ENCODE measurements at regions not wholly inside any gene's neighbourhood (a gene's known extent, or its start where the extent isn't known, plus 50 kb on each side); places are given as distances from the start of the nearest gene placed in this dataset.

DNA sequence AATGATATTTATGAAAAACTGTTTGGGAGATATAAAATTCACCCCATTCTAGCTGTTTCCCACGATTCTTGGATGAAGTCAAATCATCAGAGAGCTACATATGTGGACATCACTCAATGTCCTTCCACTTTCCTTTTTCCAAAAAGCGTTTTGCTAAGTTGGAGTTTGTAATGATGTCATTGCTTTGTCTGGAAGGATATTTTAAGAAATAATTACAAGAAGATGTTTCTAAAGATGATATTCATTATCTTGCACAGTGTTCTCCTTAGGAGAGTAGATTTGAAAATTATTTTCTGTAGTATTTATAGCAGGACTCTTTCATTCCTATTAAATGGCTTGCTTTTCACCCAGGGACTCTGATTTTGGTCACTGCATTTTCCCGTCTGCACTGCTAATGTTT, 851.2 kb downstream of the EFNB2 start:
- Histone ChIP-seq H3K4me1 (ENCODE audit: insufficient read depth, low read length) (no peaks in the 10 kb centered on the region), H3K9me2 (replicated peaks; ENCODE audit: low read length) (no peaks in the 10 kb centered on the region), H3K4me2 (ENCODE audit: low read length) (no peak overlapping the region), H3K4me3 (ENCODE audit: low read length) (no peak overlapping the region), H4K20me1 (ENCODE audit: low read length) (no peaks in the 10 kb centered on the region), H3K79me2 (ENCODE audit: low read length) (no peaks in the 10 kb centered on the region), H3K36me3 (ENCODE audit: low read depth, low read length) (no peaks in the 10 kb centered on the region), H3F3A (ENCODE audit: low read length, unreplicated experiment) (no peaks in the 10 kb centered on the region), H3K27me3 (ENCODE audit: low read length) (no peaks in the 10 kb centered on the region), H3K9me3 (ENCODE audit: low read length) (no peaks in the 10 kb centered on the region), H3K9ac (ENCODE audit: low read length) (no peak overlapping the region), H3K27ac (ENCODE audit: low read length) (no peak overlapping the region), H2AFZ (ENCODE audit: low read length) (no peak overlapping the region)
- ChIA-PET CTCF (no interaction called here), POLR2A (ENCODE audit: unreplicated experiment) (interaction anchor here (0.6 kb wide), 1 partner anchor 1090 kb away, joined by 5 read pairs; no protein-coding TSS in a partner anchor)
- TF ChIP-seq, protein P1, sequence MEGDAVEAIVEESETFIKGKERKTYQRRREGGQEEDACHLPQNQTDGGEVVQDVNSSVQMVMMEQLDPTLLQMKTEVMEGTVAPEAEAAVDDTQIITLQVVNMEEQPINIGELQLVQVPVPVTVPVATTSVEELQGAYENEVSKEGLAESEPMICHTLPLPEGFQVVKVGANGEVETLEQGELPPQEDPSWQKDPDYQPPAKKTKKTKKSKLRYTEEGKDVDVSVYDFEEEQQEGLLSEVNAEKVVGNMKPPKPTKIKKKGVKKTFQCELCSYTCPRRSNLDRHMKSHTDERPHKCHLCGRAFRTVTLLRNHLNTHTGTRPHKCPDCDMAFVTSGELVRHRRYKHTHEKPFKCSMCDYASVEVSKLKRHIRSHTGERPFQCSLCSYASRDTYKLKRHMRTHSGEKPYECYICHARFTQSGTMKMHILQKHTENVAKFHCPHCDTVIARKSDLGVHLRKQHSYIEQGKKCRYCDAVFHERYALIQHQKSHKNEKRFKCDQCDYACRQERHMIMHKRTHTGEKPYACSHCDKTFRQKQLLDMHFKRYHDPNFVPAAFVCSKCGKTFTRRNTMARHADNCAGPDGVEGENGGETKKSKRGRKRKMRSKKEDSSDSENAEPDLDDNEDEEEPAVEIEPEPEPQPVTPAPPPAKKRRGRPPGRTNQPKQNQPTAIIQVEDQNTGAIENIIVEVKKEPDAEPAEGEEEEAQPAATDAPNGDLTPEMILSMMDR (conservative IDR thresholded peaks at IDR 0.05; ENCODE audit: low read depth, low read length): no peak
- no peak for TF ChIP-seq EZH2 (IDR thresholded peaks at IDR 0.05; ENCODE audit: low read length, unreplicated experiment)
- no peak for TF ChIP-seq EZH2phosphoT487 (IDR thresholded peaks at IDR 0.05; ENCODE audit: borderline replicate concordance, low read length)
- intact Hi-C loops (cut with micrococcal nuclease): no loop called here
- ATAC-seq (no peak), DNase-seq (no peak)
- BruUV-seq (replicated peaks): no TSS peak

DNA sequence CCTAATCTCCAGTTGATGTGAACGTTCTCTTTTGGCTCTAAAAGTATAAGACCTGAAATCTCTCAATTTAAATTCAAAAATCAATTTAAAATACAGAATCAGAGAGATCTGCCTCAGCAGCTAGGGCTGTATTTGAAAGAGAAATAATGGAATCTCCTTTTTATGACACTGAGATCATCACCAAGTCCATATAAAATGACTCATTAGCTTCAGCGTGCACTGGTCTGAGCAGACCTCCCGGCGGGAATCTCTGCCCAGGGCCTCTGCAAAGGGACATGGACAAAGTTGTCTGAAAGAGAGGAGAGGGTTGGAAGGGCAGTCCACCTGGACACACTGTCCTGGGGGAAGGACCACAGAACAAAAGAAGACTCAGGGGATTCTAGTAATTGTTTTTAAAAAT, 855.6 kb downstream of the EFNB2 start:
- ATAC-seq (no peak; the same call in 1 of the 2 replicates), DNase-seq (peak; percentile 17)
- no peaks in the 10 kb centered on the region for H3K79me2 ChIP-seq (ENCODE audit: low read length)
- no peak overlapping the region for H3K4me3 ChIP-seq (ENCODE audit: low read length)
- CTCF ChIA-PET: no interaction called here
- no peak overlapping the region for H2AFZ ChIP-seq (ENCODE audit: low read length)
- H3F3A ChIP-seq (ENCODE audit: low read length, unreplicated experiment): no peaks in the 10 kb centered on the region
- no peaks in the 10 kb centered on the region for H3K9me3 ChIP-seq (ENCODE audit: low read length)
- no peaks in the 10 kb centered on the region for H3K9me2 ChIP-seq (replicated peaks; ENCODE audit: low read length)
- H4K20me1 ChIP-seq (ENCODE audit: low read length): no peaks in the 10 kb centered on the region
- intact Hi-C loops (cut with micrococcal nuclease): no loop called here
- H3K36me3 ChIP-seq (ENCODE audit: low read depth, low read length): no peaks in the 10 kb centered on the region
- H3K27me3 ChIP-seq (ENCODE audit: low read length): no peaks in the 10 kb centered on the region
- POLR2A ChIA-PET (ENCODE audit: unreplicated experiment): no interaction called here
- no peak overlapping the region for H3K4me2 ChIP-seq (ENCODE audit: low read length)
- no peak for TF ChIP-seq EZH2phosphoT487 (IDR thresholded peaks at IDR 0.05; ENCODE audit: borderline replicate concordance, low read length)
- H3K9ac ChIP-seq (ENCODE audit: low read length): no peak overlapping the region
- H3K4me1 ChIP-seq (ENCODE audit: insufficient read depth, low read length): no peaks in the 10 kb centered on the region
- BruUV-seq (replicated peaks): no TSS peak
- H3K27ac ChIP-seq (ENCODE audit: low read length): no peak overlapping the region

GRCh38 chr13:105678072-105678471, 857.4 kb downstream of the EFNB2 start:
- Histone ChIP-seq H3K4me3 (ENCODE audit: low read length) (no peak overlapping the region), H3K9ac (ENCODE audit: low read length) (no peak overlapping the region), H3K9me2 (replicated peaks; ENCODE audit: low read length) (no peaks in the 10 kb centered on the region), H3K9me3 (ENCODE audit: low read length) (no peaks in the 10 kb centered on the region), H3K27me3 (ENCODE audit: low read length) (no peaks in the 10 kb centered on the region), H3K36me3 (ENCODE audit: low read depth, low read length) (no peaks in the 10 kb centered on the region), H3K4me2 (ENCODE audit: low read length) (no peak overlapping the region), H3F3A (ENCODE audit: low read length, unreplicated experiment) (no peaks in the 10 kb centered on the region), H4K20me1 (ENCODE audit: low read length) (no peaks in the 10 kb centered on the region), H3K4me1 (ENCODE audit: insufficient read depth, low read length) (no peaks in the 10 kb centered on the region), H2AFZ (ENCODE audit: low read length) (no peak overlapping the region), H3K27ac (ENCODE audit: low read length) (no peak overlapping the region), H3K79me2 (ENCODE audit: low read length) (no peaks in the 10 kb centered on the region)
- DNase-seq (no peak), ATAC-seq (no peak)
- TF ChIP-seq EZH2 (IDR thresholded peaks at IDR 0.05; ENCODE audit: low read length, unreplicated experiment) (no peak), EZH2phosphoT487 (IDR thresholded peaks at IDR 0.05; ENCODE audit: borderline replicate concordance, low read length) (no peak)
- TF ChIP-seq, protein P1 (conservative IDR thresholded peaks at IDR 0.05; ENCODE audit: low read depth, low read length): no peak
- BruUV-seq (replicated peaks): no TSS peak
- CTCF ChIA-PET: no interaction called here
- POLR2A ChIA-PET (ENCODE audit: unreplicated experiment): no interaction called here
- intact Hi-C loops (cut with micrococcal nuclease): no loop called here
